Right lobe of liver (tissue), 6 donors: ENCODE measurements at regions not wholly inside any gene's neighbourhood (a gene's known extent, or its start where the extent isn't known, plus 50 kb on each side); places are given as distances from the start of the nearest gene placed in this dataset.
"Not testable (repeated sequence)": the region's sequence is repeated elsewhere in the genome, so short reads cannot be mapped to it uniquely, and the experiment has no call there.

ENCODE experiments used
- ATAC-seq, 4 donors: fragments of 200-7000 bp; cut with Tn5 transposase; one replicate each; pipeline ENCODE4 v1.9.1; 2020; ENCODE audit warnings: mild to moderate bottlenecking in 4 of 4, moderate library complexity in 4 of 4
- DNase-seq, 3 donors: peaks; one replicate each; pipeline ENCODE4 v3.0.0-alpha.2; 2020
- H3K27ac ChIP-seq, 3 donors: fragments of 200-600 bp; one replicate each; pipeline ENCODE4 v1.8.0; 2022
- H3K27me3 ChIP-seq, 2 donors: fragments of 200-600 bp; one replicate each; pipeline ENCODE4 v1.8.0; 2022
- H3K36me3 ChIP-seq, 4 donors: fragments of 200-600 bp; sonication (generic) in 1 of 4; one replicate each; pipeline versions ENCODE4 v1.5.1 to v1.8.0; 2017 to 2022; ENCODE audit warnings: control low read depth in 1 of 4
- H3K4me1 ChIP-seq, 4 donors: fragments of 200-600 bp; sonication (generic) in 1 of 4; one replicate each; pipeline versions ENCODE4 v1.5.1 to v1.8.0; 2017 to 2022; ENCODE audit warnings: control low read depth in 1 of 4
- H3K4me3 ChIP-seq, 3 donors: fragments of 200-600 bp; one replicate each; pipeline ENCODE4 v1.8.0; 2022
- H3K9me3 ChIP-seq, 4 donors: fragments of 200-600 bp; sonication (generic) in 1 of 4; one replicate each; pipeline versions ENCODE4 v1.5.1 to v1.8.0; 2017 to 2022; ENCODE audit warnings: control low read depth in 1 of 4
- CTCF ChIP-seq, 4 donors: fragments of 200-600 bp in 3 of 4; fragments of 450-650 bp in 1 of 4; IDR thresholded peaks; one replicate each; pipeline versions ENCODE4 v1.5.1 to v1.8.0; 2016 to 2022; ENCODE audit warnings: antibody characterized with exemption in 4 of 4, mild to moderate bottlenecking in 2 of 4
- POLR2A ChIP-seq: fragments of 450-650 bp; IDR thresholded peaks from one replicate; pipeline ENCODE4 v1.6.1; 2017; ENCODE audit warnings: antibody characterized with exemption, mild to moderate bottlenecking
- WGBS: methylation state at CpG from one replicate; pipeline ENCODE4 v1.1.6; 2018; ENCODE audit warnings: low coverage, low lambda C conversion rate; ENCODE audit not compliant: insufficient coverage; ENCODE audit errors: missing lambda C conversion rate; 5-methylcytosine and 5-hydroxymethylcytosine counted together
- intact Hi-C, 2 donors: fragments of 100-400 bp; cut with DNase I; formaldehyde crosslinking; loops; one replicate each; pipeline versions ENCODE4 v1.11.2 to v1.14.1; 2022
- donor health status: DM: no; HTN: yes; CAD: no.
- donor health status: DM: no; HTN: no; CAD: no.
- donor health status: DM: no; HTN: no; CAD: no.
- donor health status: DM: no; HTN: yes; CAD: no.
- donor health status: DM: no; HTN: yes; CAD: no.

- ATAC-seq (peak in 1 of 4 donors; percentile 14), DNase-seq (no peak)
- no peaks in the 10 kb centered on the region for H3K4me1 ChIP-seq
- intact Hi-C loops, result no loop called here
- peaks cover 0 to 5% of the 10 kb centered on the region in 2 donors for H3K27me3 ChIP-seq
- H3K27ac ChIP-seq, result no peak overlapping the region
- no peaks in the 10 kb centered on the region for H3K36me3 ChIP-seq
- 10% methylated on average over 27 of the region's 57 CpGs for WGBS
- TF ChIP-seq CTCF (IDR thresholded peaks at IDR 0.05) (no peak), POLR2A (no peak)
- no peak overlapping the region for H3K4me3 ChIP-seq
- no peaks in the 10 kb centered on the region for H3K9me3 ChIP-seq
Measured at GRCh38 chr2:131425231-131425941, 50.5 kb upstream of the TUBA3D start.

GRCh38 chr2:131424605-131425114 lies 51.3 kb upstream of the TUBA3D start:
- intact Hi-C loops, H3K27me3 ChIP-seq, H3K9me3 ChIP-seq, DNase-seq, H3K27ac ChIP-seq, H3K4me1 ChIP-seq, H3K36me3 ChIP-seq, H3K4me3 ChIP-seq: not testable (repeated sequence)
- ATAC-seq, result peak in 1 of 4 donors; percentile 19
- WGBS, result 15% methylated on average over 27 of the region's 50 CpGs

- DNase-seq, H3K27me3 ChIP-seq, ATAC-seq, H3K27ac ChIP-seq, H3K4me1 ChIP-seq, H3K4me3 ChIP-seq, intact Hi-C loops, H3K36me3 ChIP-seq, H3K9me3 ChIP-seq: not testable (repeated sequence)
- WGBS, result 61% methylated on average over 3 of the region's 3 CpGs
Measured at GRCh38 chr2:131420751-131421150, 55.2 kb upstream of the TUBA3D start.

- Histone ChIP-seq H3K4me3 (no peak overlapping the region), H3K27me3 (no peaks in the 10 kb centered on the region), H3K36me3 (no peaks in the 10 kb centered on the region), H3K4me1 (no peaks in the 10 kb centered on the region), H3K27ac (no peak overlapping the region), H3K9me3 (no peaks in the 10 kb centered on the region)
- no peak for ATAC-seq
- TF ChIP-seq POLR2A, result no peak
- no peak for TF ChIP-seq CTCF (IDR thresholded peaks at IDR 0.05)
- intact Hi-C loops, result no loop called here
- WGBS, result 21% methylated on average over 8 of the region's 10 CpGs
- DNase-seq, result no peak
Measured at GRCh38 chr2:131419441-131419840, 55.5 kb upstream of the RAB6D start.

GRCh38 chr2:131418625-131419024 lies 54.7 kb upstream of the RAB6D start:
- intact Hi-C loops, result no loop called here
- 70% methylated on average over 5 of the region's 8 CpGs for WGBS

More at GRCh38 chr2:131418625-131419024, 54.7 kb upstream of the RAB6D start:
- DNase-seq (no peak), ATAC-seq (no peak)
- Histone ChIP-seq H3K4me1 (no peaks in the 10 kb centered on the region), H3K36me3 (no peaks in the 10 kb centered on the region), H3K4me3 (no peak overlapping the region), H3K27me3 (no peaks in the 10 kb centered on the region), H3K9me3 (no peaks in the 10 kb centered on the region), H3K27ac (no peak overlapping the region)
- TF ChIP-seq POLR2A, result no peak
- TF ChIP-seq CTCF (IDR thresholded peaks at IDR 0.05), result no peak
